Activated T-helper 17 cell treated with anti-CD3 and anti-CD28 coated beads, Interleukin-2, amount 50 U/mL, for 72 hours (primary cell): ENCODE measurements at regions not wholly inside any gene's neighbourhood (a gene's known extent, or its start where the extent isn't known, plus 50 kb on each side); places are given as distances from the start of the nearest gene placed in this dataset.

Experiments
- ATAC-seq: fragments of 150-1000 bp; cut with Tn5 transposase; replicated peaks from 2 replicates; pipeline ENCODE4 v1.10.0; 2021; ENCODE audit warnings: mild to moderate bottlenecking, moderate library complexity
- H3K27ac Mint-ChIP-seq: one replicate; pipeline ENCODE4 v1.8.0; 2022; ENCODE audit warnings: mixed read lengths
- H3K27me3 Mint-ChIP-seq: one replicate; pipeline ENCODE4 v1.8.0; 2022; ENCODE audit warnings: mixed read lengths
- H3K36me3 Mint-ChIP-seq: one replicate; pipeline ENCODE4 v1.8.0; 2022; ENCODE audit warnings: low read depth, mild to moderate bottlenecking, mixed read lengths
- H3K4me1 Mint-ChIP-seq: one replicate; pipeline ENCODE4 v1.8.0; 2022; ENCODE audit warnings: mixed read lengths
- H3K4me3 Mint-ChIP-seq: one replicate; pipeline ENCODE4 v1.8.0; 2022; ENCODE audit warnings: mild to moderate bottlenecking, mixed read lengths
- H3K9me3 Mint-ChIP-seq: one replicate; pipeline ENCODE4 v1.8.0; 2022; ENCODE audit warnings: mixed read lengths

- no peak for ATAC-seq
- Mint-ChIP-seq H3K36me3 (no peaks in the 10 kb centered on the region), H3K9me3 (peaks cover 4% of the 10 kb centered on the region), H3K4me1 (no peaks in the 10 kb centered on the region), H3K4me3 (no peak overlapping the region), H3K27ac (no peak overlapping the region), H3K27me3 (peaks cover 8% of the 10 kb centered on the region)
These were observed 273.3 kb downstream of the OLFM3 start for GRCh38 chr1:101723415-101723814.

- Mint-ChIP-seq H3K27ac (no peak overlapping the region), H3K27me3 (peaks cover 4% of the 10 kb centered on the region), H3K4me1 (no peaks in the 10 kb centered on the region), H3K9me3 (no peaks in the 10 kb centered on the region), H3K36me3 (no peaks in the 10 kb centered on the region), H3K4me3 (no peak overlapping the region)
- ATAC-seq: no peak
These were observed 268.7 kb downstream of the OLFM3 start for GRCh38 chr1:101728029-101728428.

- peaks cover 8% of the 10 kb centered on the region for H3K27me3 Mint-ChIP-seq
- H3K36me3 Mint-ChIP-seq: no peaks in the 10 kb centered on the region
- no peak for ATAC-seq
- no peak overlapping the region for H3K27ac Mint-ChIP-seq
- H3K4me3 Mint-ChIP-seq: no peak overlapping the region
- H3K4me1 Mint-ChIP-seq: no peaks in the 10 kb centered on the region
- H3K9me3 Mint-ChIP-seq: no peaks in the 10 kb centered on the region
These were observed 266.2 kb downstream of the OLFM3 start for GRCh38 chr1:101730559-101730958.

- H3K27ac Mint-ChIP-seq: no peak overlapping the region
- no peak for ATAC-seq
- no peaks in the 10 kb centered on the region for H3K4me1 Mint-ChIP-seq
- H3K4me3 Mint-ChIP-seq: no peak overlapping the region
- H3K27me3 Mint-ChIP-seq: peaks cover 8% of the 10 kb centered on the region
- no peaks in the 10 kb centered on the region for H3K36me3 Mint-ChIP-seq
- no peaks in the 10 kb centered on the region for H3K9me3 Mint-ChIP-seq
These were observed 264.5 kb downstream of the OLFM3 start for GRCh38 chr1:101732261-101732660.

GRCh38 chr1:101733340-101733739 lies 263.4 kb downstream of the OLFM3 start:
- ATAC-seq: no peak
- H3K4me3 Mint-ChIP-seq: no peak overlapping the region
- no peaks in the 10 kb centered on the region for H3K36me3 Mint-ChIP-seq
- peaks cover 8% of the 10 kb centered on the region for H3K27me3 Mint-ChIP-seq
- no peak overlapping the region for H3K27ac Mint-ChIP-seq
- no peaks in the 10 kb centered on the region for H3K4me1 Mint-ChIP-seq
- H3K9me3 Mint-ChIP-seq: no peaks in the 10 kb centered on the region

GRCh38 chr1:101738475-101738874 lies 258.3 kb downstream of the OLFM3 start:
- Mint-ChIP-seq H3K36me3 (no peaks in the 10 kb centered on the region), H3K27me3 (peaks cover 3% of the 10 kb centered on the region), H3K4me3 (no peak overlapping the region), H3K27ac (no peak overlapping the region), H3K9me3 (no peaks in the 10 kb centered on the region), H3K4me1 (no peaks in the 10 kb centered on the region)
- no peak for ATAC-seq

- H3K27me3 Mint-ChIP-seq: peaks cover 2% of the 10 kb centered on the region
- H3K9me3 Mint-ChIP-seq: no peaks in the 10 kb centered on the region
- no peaks in the 10 kb centered on the region for H3K4me1 Mint-ChIP-seq
- no peak for ATAC-seq
- no peaks in the 10 kb centered on the region for H3K36me3 Mint-ChIP-seq
- no peak overlapping the region for H3K4me3 Mint-ChIP-seq
- H3K27ac Mint-ChIP-seq: no peak overlapping the region
These were observed 257.6 kb downstream of the OLFM3 start for GRCh38 chr1:101739146-101739545.

- ATAC-seq: no peak
- Mint-ChIP-seq H3K4me3 (no peak overlapping the region), H3K27ac (no peak overlapping the region), H3K4me1 (no peaks in the 10 kb centered on the region), H3K27me3 (peaks cover 3% of the 10 kb centered on the region), H3K36me3 (no peaks in the 10 kb centered on the region), H3K9me3 (no peaks in the 10 kb centered on the region)
These were observed 256.8 kb downstream of the OLFM3 start for GRCh38 chr1:101739826-101740330.

- Mint-ChIP-seq H3K27ac (no peak overlapping the region), H3K4me1 (no peaks in the 10 kb centered on the region), H3K4me3 (no peak overlapping the region), H3K9me3 (no peaks in the 10 kb centered on the region), H3K36me3 (no peaks in the 10 kb centered on the region), H3K27me3 (peaks cover 3% of the 10 kb centered on the region)
- no peak for ATAC-seq
These were observed 254.8 kb downstream of the OLFM3 start for GRCh38 chr1:101741910-101742309.

- Mint-ChIP-seq H3K4me1 (no peaks in the 10 kb centered on the region), H3K4me3 (no peak overlapping the region), H3K36me3 (no peaks in the 10 kb centered on the region), H3K27ac (no peak overlapping the region), H3K9me3 (no peaks in the 10 kb centered on the region), H3K27me3 (peaks cover 3% of the 10 kb centered on the region)
- ATAC-seq: no peak
These were observed 254.2 kb downstream of the OLFM3 start for GRCh38 chr1:101742509-101742908.

GRCh38 chr1:101745551-101746270 lies 251.0 kb downstream of the OLFM3 start:
- Mint-ChIP-seq H3K4me1 (no peaks in the 10 kb centered on the region), H3K27ac (no peak overlapping the region), H3K4me3 (no peak overlapping the region), H3K9me3 (no peaks in the 10 kb centered on the region), H3K27me3 (peaks cover 3% of the 10 kb centered on the region), H3K36me3 (no peaks in the 10 kb centered on the region)
- ATAC-seq: no peak

GRCh38 chr1:101748077-101748476 lies 248.6 kb downstream of the OLFM3 start:
- no peaks in the 10 kb centered on the region for H3K36me3 Mint-ChIP-seq
- H3K4me1 Mint-ChIP-seq: no peaks in the 10 kb centered on the region
- H3K27me3 Mint-ChIP-seq: peaks cover 3% of the 10 kb centered on the region
- ATAC-seq: no peak
- no peak overlapping the region for H3K4me3 Mint-ChIP-seq
- H3K27ac Mint-ChIP-seq: no peak overlapping the region
- no peaks in the 10 kb centered on the region for H3K9me3 Mint-ChIP-seq
